GM20000 (cell line): ENCODE measurements at regions not wholly inside any gene's neighbourhood (a gene's known extent, or its start where the extent isn't known, plus 50 kb on each side); places are given as distances from the start of the nearest gene placed in this dataset.

ENCODE experiments used
- DNase-seq: peaks from one replicate; pipeline ENCODE4 v3.0.0; 2012; ENCODE audit warnings: low spot score
- TF ChIP-seq, protein P1 (sequence below): IDR thresholded peaks from 2 replicates; pipeline ENCODE4 v1.5.1; 2012; ENCODE audit warnings: mild to moderate bottlenecking, control low read depth; ENCODE audit errors: extremely low read depth, missing control alignments

DNA sequence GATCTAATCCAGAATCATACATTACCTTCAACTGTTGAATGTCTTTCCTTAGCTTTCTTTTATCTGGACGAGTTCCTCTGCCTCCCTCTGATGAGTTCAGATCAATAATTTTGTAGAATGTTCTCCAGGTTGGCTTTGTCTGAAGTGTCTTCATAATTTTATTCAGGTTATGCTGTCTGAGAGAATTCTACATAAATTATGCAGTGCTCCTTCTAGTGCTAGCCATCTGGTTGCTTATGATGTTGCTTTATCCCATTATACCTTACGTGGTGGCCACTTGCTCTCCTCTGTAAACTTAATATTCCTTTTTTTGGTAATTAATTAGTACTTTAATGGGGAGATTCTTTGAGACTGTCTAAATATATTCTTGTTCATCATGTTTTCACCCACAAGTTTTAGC, 67.7 kb upstream of the PTCHD4 start:
- DNase-seq: no peak
- TF ChIP-seq, protein P1, sequence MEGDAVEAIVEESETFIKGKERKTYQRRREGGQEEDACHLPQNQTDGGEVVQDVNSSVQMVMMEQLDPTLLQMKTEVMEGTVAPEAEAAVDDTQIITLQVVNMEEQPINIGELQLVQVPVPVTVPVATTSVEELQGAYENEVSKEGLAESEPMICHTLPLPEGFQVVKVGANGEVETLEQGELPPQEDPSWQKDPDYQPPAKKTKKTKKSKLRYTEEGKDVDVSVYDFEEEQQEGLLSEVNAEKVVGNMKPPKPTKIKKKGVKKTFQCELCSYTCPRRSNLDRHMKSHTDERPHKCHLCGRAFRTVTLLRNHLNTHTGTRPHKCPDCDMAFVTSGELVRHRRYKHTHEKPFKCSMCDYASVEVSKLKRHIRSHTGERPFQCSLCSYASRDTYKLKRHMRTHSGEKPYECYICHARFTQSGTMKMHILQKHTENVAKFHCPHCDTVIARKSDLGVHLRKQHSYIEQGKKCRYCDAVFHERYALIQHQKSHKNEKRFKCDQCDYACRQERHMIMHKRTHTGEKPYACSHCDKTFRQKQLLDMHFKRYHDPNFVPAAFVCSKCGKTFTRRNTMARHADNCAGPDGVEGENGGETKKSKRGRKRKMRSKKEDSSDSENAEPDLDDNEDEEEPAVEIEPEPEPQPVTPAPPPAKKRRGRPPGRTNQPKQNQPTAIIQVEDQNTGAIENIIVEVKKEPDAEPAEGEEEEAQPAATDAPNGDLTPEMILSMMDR: no peak

DNA sequence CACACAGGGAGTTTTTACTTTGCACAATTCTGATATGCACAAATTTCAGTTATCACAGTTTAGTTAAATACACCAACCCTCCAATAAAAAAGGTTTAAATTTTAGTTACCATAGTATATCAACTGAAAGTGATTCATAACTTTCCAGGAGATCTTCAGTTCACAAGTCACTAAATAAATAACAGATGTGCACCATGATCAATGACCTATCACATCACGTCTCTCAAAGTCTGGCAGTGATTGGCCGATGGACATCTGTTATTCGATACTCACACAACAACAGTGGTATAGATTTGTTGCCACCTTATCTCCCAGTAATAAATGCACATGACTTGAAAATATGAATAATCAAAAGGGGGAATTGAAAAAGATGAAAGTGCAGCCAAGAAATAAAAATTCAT, 66.8 kb upstream of the PTCHD4 start:
- no peak for DNase-seq
- TF ChIP-seq, protein P1: no peak

DNA sequence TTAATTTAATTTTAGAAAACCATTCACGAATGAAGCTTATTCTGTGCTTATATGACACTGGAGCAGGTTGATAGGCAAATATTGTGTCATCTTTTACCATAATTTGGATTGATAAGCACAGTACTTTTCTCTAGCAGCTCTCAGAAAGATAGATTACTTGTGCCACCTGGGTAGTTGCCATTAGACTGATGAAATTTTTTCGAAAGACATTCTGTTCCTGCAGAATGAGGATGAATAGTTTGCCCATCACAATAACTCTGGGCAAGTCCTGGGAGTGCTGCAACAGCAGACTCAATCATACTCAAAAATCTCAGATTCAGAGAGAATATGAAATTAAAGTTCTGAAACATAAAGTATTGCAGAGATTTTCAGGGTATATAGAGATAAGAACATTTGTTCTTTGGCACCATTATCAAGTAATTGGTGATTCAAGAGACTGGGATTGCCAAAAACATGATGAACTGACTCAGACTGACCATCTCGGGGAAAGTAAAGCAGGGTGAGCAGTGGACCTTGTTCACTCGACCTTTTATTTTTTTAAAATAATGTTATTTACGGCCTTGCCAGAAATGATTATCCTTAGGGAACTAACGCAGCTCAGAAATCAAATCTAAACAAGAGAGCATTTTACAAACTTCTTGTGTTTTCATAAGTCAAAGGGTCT, 65.8 kb upstream of the PTCHD4 start:
- no peak for DNase-seq
- TF ChIP-seq, protein P1: no peak

DNA sequence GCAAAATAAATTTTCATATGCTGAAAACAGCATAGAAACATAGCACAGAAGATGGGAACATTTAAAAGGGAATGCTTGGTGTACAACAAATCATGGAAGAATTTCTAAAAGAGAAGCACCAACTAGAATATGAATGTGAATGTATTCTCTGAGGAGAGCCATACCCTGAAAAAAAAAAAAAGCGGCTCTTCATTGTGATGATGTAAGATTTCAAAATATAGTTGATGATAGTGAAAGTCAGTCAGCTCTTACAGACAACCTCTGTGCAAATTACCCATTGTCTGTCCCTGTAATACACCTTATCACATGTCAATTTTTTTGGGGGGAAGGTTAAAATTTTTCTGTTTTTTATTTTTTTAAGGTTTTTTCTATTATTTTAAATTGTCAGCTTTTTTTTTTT, 58.6 kb upstream of the PTCHD4 start:
- TF ChIP-seq, protein P1: no peak
- no peak for DNase-seq
